WTC11 (cell line): ENCODE measurements at regions not wholly inside any gene's neighbourhood (a gene's known extent, or its start where the extent isn't known, plus 50 kb on each side); places are given as distances from the start of the nearest gene placed in this dataset.

Experiments used
- ATAC-seq: fragments of 200-7000 bp; cut with Tn5 transposase; 2 replicates; pipeline ENCODE4 v1.10.0; 2021; ENCODE audit warnings: mild to moderate bottlenecking, moderate library complexity
- CTCF ChIA-PET: fragments of 300-600 bp; sonication (Branson Sonifier 250); formaldehyde crosslinking; loops from one replicate; lab custom pipeline; 2021; ENCODE audit warnings: antibody characterized with exemption; lab: Charles Lee
- POLR2A ChIA-PET: fragments of 350-600 bp; sonication (Branson Sonifier 250); formaldehyde crosslinking; loops from one replicate; lab custom pipeline; 2021; ENCODE audit warnings: antibody characterized with exemption; lab: Charles Lee
- DNase-seq: peaks from one replicate; pipeline ENCODE4 v3.0.0; 2021; ENCODE audit warnings: low spot score
- H3K27ac Mint-ChIP-seq: 2 replicates; pipeline ENCODE4 v1.8.0; 2021; ENCODE audit warnings: mixed read lengths
- H3K27me3 Mint-ChIP-seq: 2 replicates; pipeline ENCODE4 v1.8.0; 2021; ENCODE audit warnings: low read depth, mild to moderate bottlenecking, moderate library complexity, mixed read lengths
- H3K36me3 Mint-ChIP-seq: 2 replicates; pipeline ENCODE4 v1.8.0; 2021; ENCODE audit warnings: mixed read lengths
- H3K4me1 Mint-ChIP-seq: 2 replicates; pipeline ENCODE4 v1.8.0; 2022; ENCODE audit warnings: mixed read lengths
- H3K4me3 Mint-ChIP-seq: 2 replicates; pipeline ENCODE4 v1.8.0; 2021; ENCODE audit warnings: mild to moderate bottlenecking, moderate library complexity, mixed read lengths
- H3K9me3 Mint-ChIP-seq: 2 replicates; pipeline ENCODE4 v1.8.0; 2021; ENCODE audit warnings: mixed read lengths
- AR ChIP-seq: fragments of 250-450 bp; sonication (Bioruptor Pico); IDR thresholded peaks from 2 replicates; pipeline ENCODE4 v1.9.0; 2021; ENCODE audit warnings: mild to moderate bottlenecking
- ATF1 ChIP-seq: sonication (generic); formaldehyde crosslinking; IDR thresholded peaks from 2 replicates; pipeline ENCODE4 v1.8.1; 2023; ENCODE audit warnings: mild to moderate bottlenecking, moderate library complexity, missing genetic modification reagents
- CREB1 ChIP-seq: sonication (generic); formaldehyde crosslinking; IDR thresholded peaks from 2 replicates; pipeline ENCODE4 v1.8.0; 2023; ENCODE audit warnings: mild to moderate bottlenecking, missing genetic modification reagents
- CTCF ChIP-seq: fragments of 200-600 bp; IDR thresholded peaks from 2 replicates; pipeline ENCODE4 v1.8.0; 2022; ENCODE audit warnings: antibody characterized with exemption
- FOXK1 ChIP-seq: sonication (generic); formaldehyde crosslinking; IDR thresholded peaks from 2 replicates; pipeline ENCODE4 v1.8.0; 2022; ENCODE audit warnings: mild to moderate bottlenecking, moderate library complexity, missing genetic modification reagents
- HMGA2 ChIP-seq: fragments of 250-450 bp; sonication (Bioruptor Pico); IDR thresholded peaks from 2 replicates; pipeline ENCODE4 v1.4.0; 2021; ENCODE audit warnings: mild to moderate bottlenecking, moderate library complexity
- JAZF1 ChIP-seq: fragments of 250-450 bp; sonication (Bioruptor Pico); IDR thresholded peaks from 2 replicates; pipeline ENCODE4 v1.9.0; 2021; ENCODE audit warnings: moderate library complexity, mild to moderate bottlenecking, inconsistent platforms
- NFATC4 ChIP-seq: fragments of 250-450 bp; sonication (Bioruptor Pico); IDR thresholded peaks from 2 replicates; pipeline ENCODE4 v1.9.0; 2021; ENCODE audit warnings: mild to moderate bottlenecking
- NR3C1 ChIP-seq: sonication (generic); formaldehyde crosslinking; conservative IDR thresholded peaks from 2 replicates; pipeline ENCODE4 v1.8.1; 2023; ENCODE audit warnings: low read depth, mild to moderate bottlenecking, missing genetic modification reagents
- OVOL2 ChIP-seq: fragments of 250-450 bp; sonication (Bioruptor Pico); IDR thresholded peaks from 2 replicates; pipeline ENCODE4 v1.9.0; 2021; ENCODE audit warnings: mild to moderate bottlenecking, borderline replicate concordance
- SMAD3 ChIP-seq: sonication (generic); formaldehyde crosslinking; IDR thresholded peaks from 2 replicates; pipeline ENCODE4 v1.8.0; 2022; ENCODE audit warnings: missing genetic modification reagents, mild to moderate bottlenecking, borderline replicate concordance
- SOX15 ChIP-seq: fragments of 250-450 bp; sonication (Bioruptor Pico); IDR thresholded peaks from 2 replicates; pipeline ENCODE4 v1.9.0; 2021; ENCODE audit warnings: mild to moderate bottlenecking
- TCF7 ChIP-seq: sonication (generic); formaldehyde crosslinking; IDR thresholded peaks from 2 replicates; pipeline ENCODE4 v1.8.0; 2022; ENCODE audit warnings: mild to moderate bottlenecking, low read depth, missing genetic modification reagents, moderate library complexity
- TP53 ChIP-seq: sonication (generic); formaldehyde crosslinking; IDR thresholded peaks from 2 replicates; pipeline ENCODE4 v1.8.1; 2023; ENCODE audit warnings: mild to moderate bottlenecking, missing genetic modification reagents
- USF1 ChIP-seq: sonication (generic); formaldehyde crosslinking; IDR thresholded peaks from 2 replicates; pipeline ENCODE4 v1.8.0; 2022; ENCODE audit warnings: mild to moderate bottlenecking, missing genetic modification reagents
- USF2 ChIP-seq: sonication (generic); formaldehyde crosslinking; IDR thresholded peaks from 2 replicates; pipeline ENCODE4 v1.8.1; 2023; ENCODE audit warnings: mild to moderate bottlenecking, missing genetic modification reagents, moderate library complexity
- ZNF138 ChIP-seq: sonication (generic); formaldehyde crosslinking; conservative IDR thresholded peaks from 2 replicates; pipeline ENCODE4 v1.8.1; 2022; ENCODE audit warnings: mild to moderate bottlenecking, moderate library complexity, missing genetic modification reagents
- ZNF423 ChIP-seq: fragments of 250-450 bp; sonication (Bioruptor Pico); IDR thresholded peaks from 2 replicates; pipeline ENCODE4 v2.1.2; 2022; ENCODE audit warnings: mild to moderate bottlenecking, moderate library complexity
- ZNF671 ChIP-seq: fragments of 250-450 bp; sonication (Bioruptor Pico); IDR thresholded peaks from 2 replicates; pipeline ENCODE4 v1.8.0; 2021; ENCODE audit warnings: mild to moderate bottlenecking

- DNase-seq (no peak), ATAC-seq (no peak)
- H3K36me3 Mint-ChIP-seq, result peaks cover 5% of the 10 kb centered on the region
- no peaks in the 10 kb centered on the region; the same call in 1 of the 2 replicates for H3K27me3 Mint-ChIP-seq
- no peaks in the 10 kb centered on the region for H3K4me1 Mint-ChIP-seq
- POLR2A ChIA-PET, result interaction anchor here (0.5 to 1.4 kb wide), 3 partner anchors 21 to 1861 kb away, joined by 3 to 4 read pairs (median 3); no protein-coding TSS in a partner anchor
- peaks cover 14% of the 10 kb centered on the region for H3K9me3 Mint-ChIP-seq
- TF ChIP-seq TP53 (no peak), ZNF138 (CRISPR knock-in tag) (no peak), JAZF1 (CRISPR knock-in tag) (no peak), USF2 (CRISPR knock-in tag) (no peak), ZNF423 (CRISPR knock-in tag) (no peak), OVOL2 (CRISPR knock-in tag) (no peak), ATF1 (no peak), AR (no peak)
- no peak overlapping the region for H3K27ac Mint-ChIP-seq
- CTCF ChIA-PET, result interaction anchor here (0.6 kb wide), 1 partner anchor 639 kb away, joined by 5 read pairs; no protein-coding TSS in a partner anchor
- no peak overlapping the region for H3K4me3 Mint-ChIP-seq
These were observed 1128.5 kb downstream of the TYW1 start for GRCh38 chr7:68125168-68125567.

- no peaks in the 10 kb centered on the region for H3K36me3 Mint-ChIP-seq
- ATAC-seq (no peak), DNase-seq (no peak)
- TF ChIP-seq ATF1, result no peak
- no peak for TF ChIP-seq SOX15
- no peak for TF ChIP-seq NR3C1 (CRISPR knock-in tag)
- TF ChIP-seq ZNF671, result no peak
- no peak for TF ChIP-seq ZNF138 (CRISPR knock-in tag)
- TF ChIP-seq HMGA2, result no peak
- no peak for TF ChIP-seq FOXK1 (CRISPR knock-in tag)
- no peak for TF ChIP-seq AR
- TF ChIP-seq NFATC4, result no peak
- no peak for TF ChIP-seq SMAD3 (CRISPR knock-in tag)
- TF ChIP-seq CREB1 (CRISPR knock-in tag), result no peak
- no peak for TF ChIP-seq CTCF
- no peak for TF ChIP-seq USF1 (CRISPR knock-in tag)
- TF ChIP-seq TCF7 (CRISPR knock-in tag), result no peak
- no peak overlapping the region for H3K4me3 Mint-ChIP-seq
- POLR2A ChIA-PET, result no interaction called here
- no peak overlapping the region for H3K27ac Mint-ChIP-seq
- H3K9me3 Mint-ChIP-seq, result peaks cover 4% of the 10 kb centered on the region
- H3K4me1 Mint-ChIP-seq, result no peaks in the 10 kb centered on the region
- H3K27me3 Mint-ChIP-seq, result peaks cover 5% of the 10 kb centered on the region
- CTCF ChIA-PET, result no interaction called here
These were observed 1136.4 kb downstream of the TYW1 start for GRCh38 chr7:68133045-68133444.
